Activated CD4-positive, alpha-beta memory T cell treated with anti-CD3 and anti-CD28 coated beads for 36 hours (primary cell): ENCODE measurements at regions not wholly inside any gene's neighbourhood (a gene's known extent, or its start where the extent isn't known, plus 50 kb on each side); places are given as distances from the start of the nearest gene placed in this dataset.

ENCODE experiments used
- CTCF ChIA-PET: fragments of 350-600 bp; sonication (Branson Sonifier 250); formaldehyde crosslinking; loops from one replicate; lab custom pipeline; 2021; ENCODE audit warnings: antibody characterized with exemption, inconsistent platforms; lab: Charles Lee
- POLR2A ChIA-PET: fragments of 350-600 bp; sonication (Branson Sonifier 250); formaldehyde crosslinking; loops from one replicate; lab custom pipeline; 2021; ENCODE audit warnings: antibody characterized with exemption; lab: Charles Lee
- DNase-seq: peaks from one replicate; pipeline ENCODE4 v3.0.0-alpha.2; 2020
- H3K27ac Mint-ChIP-seq: one replicate; pipeline ENCODE4 v1.8.0; 2021; ENCODE audit warnings: mixed read lengths
- H3K27me3 Mint-ChIP-seq: one replicate; pipeline ENCODE4 v1.8.0; 2021; ENCODE audit warnings: mixed read lengths
- H3K36me3 Mint-ChIP-seq: one replicate; pipeline ENCODE4 v1.8.0; 2021; ENCODE audit warnings: mixed read lengths
- H3K4me1 Mint-ChIP-seq: one replicate; pipeline ENCODE4 v1.8.0; 2021; ENCODE audit warnings: low read depth, mixed read lengths
- H3K4me3 Mint-ChIP-seq: one replicate; pipeline ENCODE4 v1.8.0; 2021; ENCODE audit warnings: mild to moderate bottlenecking, mixed read lengths
- H3K9me3 Mint-ChIP-seq: one replicate; pipeline ENCODE4 v1.8.0; 2021; ENCODE audit warnings: mixed read lengths
- intact Hi-C: fragments of 100-400 bp; cut with micrococcal nuclease; formaldehyde crosslinking; loops from one replicate; pipeline ENCODE4 v1.15.1; 2023

GRCh38 chr1:110763149-110763548, 88.4 kb upstream of the KCNA3 start:
- peaks cover 3% of the 10 kb centered on the region for H3K4me1 Mint-ChIP-seq
- no peak overlapping the region for H3K27ac Mint-ChIP-seq
- intact Hi-C loops: no loop called here
- no peak for DNase-seq
- H3K9me3 Mint-ChIP-seq: no peaks in the 10 kb centered on the region
- H3K4me3 Mint-ChIP-seq: no peak overlapping the region
- POLR2A ChIA-PET: no interaction called here
- CTCF ChIA-PET: interaction anchor here (1.5 to 7.0 kb wide), 4 partner anchors 100 to 239 kb away, joined by 4 to 278 read pairs (median 28); no protein-coding TSS in a partner anchor
- H3K27me3 Mint-ChIP-seq: peaks cover 7% of the 10 kb centered on the region
- H3K36me3 Mint-ChIP-seq: no peaks in the 10 kb centered on the region

- Mint-ChIP-seq H3K4me1 (no peaks in the 10 kb centered on the region), H3K27ac (no peak overlapping the region), H3K27me3 (peaks cover 5% of the 10 kb centered on the region), H3K36me3 (no peaks in the 10 kb centered on the region), H3K9me3 (no peaks in the 10 kb centered on the region), H3K4me3 (no peak overlapping the region)
- ChIA-PET CTCF (interaction anchor here (1.0 to 2.8 kb wide), 3 partner anchors 20 to 236 kb away, joined by 3 to 28 read pairs (median 6); no protein-coding TSS in a partner anchor), POLR2A (no interaction called here)
- DNase-seq: no peak
- intact Hi-C loops: no loop called here
Observed at GRCh38 chr1:110760321-110760720, 85.6 kb upstream of the KCNA3 start.

GRCh38 chr1:110756506-110756905, 81.8 kb upstream of the KCNA3 start:
- peaks cover 5% of the 10 kb centered on the region for H3K27me3 Mint-ChIP-seq
- POLR2A ChIA-PET: no interaction called here
- CTCF ChIA-PET: interaction anchor here (0.5 to 2.1 kb wide), 5 partner anchors 9 to 150 kb away, joined by 3 to 14 read pairs (median 3); partner anchors contain the start of gene KCNA2
- H3K36me3 Mint-ChIP-seq: no peaks in the 10 kb centered on the region
- no peaks in the 10 kb centered on the region for H3K4me1 Mint-ChIP-seq
- no peaks in the 10 kb centered on the region for H3K9me3 Mint-ChIP-seq
- no peak overlapping the region for H3K27ac Mint-ChIP-seq
- no peak for DNase-seq
- no peak overlapping the region for H3K4me3 Mint-ChIP-seq
- intact Hi-C loops: no loop called here

- peaks cover 6% of the 10 kb centered on the region for H3K27me3 Mint-ChIP-seq
- intact Hi-C loops: no loop called here
- H3K27ac Mint-ChIP-seq: no peak overlapping the region
- DNase-seq: no peak
- no peak overlapping the region for H3K4me3 Mint-ChIP-seq
- ChIA-PET CTCF (interaction anchor here (1.7 kb wide), 1 partner anchor 134 kb away, joined by 5 read pairs; no protein-coding TSS in a partner anchor), POLR2A (no interaction called here)
- H3K36me3 Mint-ChIP-seq: no peaks in the 10 kb centered on the region
- H3K4me1 Mint-ChIP-seq: no peaks in the 10 kb centered on the region
- H3K9me3 Mint-ChIP-seq: no peaks in the 10 kb centered on the region
Observed at GRCh38 chr1:110752941-110753725, 78.4 kb upstream of the KCNA3 start.

GRCh38 chr1:110750562-110750961, 75.8 kb upstream of the KCNA3 start:
- no peaks in the 10 kb centered on the region for H3K9me3 Mint-ChIP-seq
- POLR2A ChIA-PET: no interaction called here

GRCh38 chr1:110749960-110750359, 75.2 kb upstream of the KCNA3 start:
- no peaks in the 10 kb centered on the region for H3K4me1 Mint-ChIP-seq
- peaks cover 6% of the 10 kb centered on the region for H3K27me3 Mint-ChIP-seq
- ChIA-PET CTCF (interaction anchor here (0.6 to 1.6 kb wide), 3 partner anchors 15 to 121 kb away, joined by 3 read pairs; no protein-coding TSS in a partner anchor), POLR2A (no interaction called here)
- H3K4me3 Mint-ChIP-seq: no peak overlapping the region
- intact Hi-C loops: loop anchor here (5.0 kb wide), 1 partner anchor 68 kb away; no protein-coding TSS in a partner anchor
- no peak overlapping the region for H3K27ac Mint-ChIP-seq
- DNase-seq: no peak
- no peaks in the 10 kb centered on the region for H3K36me3 Mint-ChIP-seq
- no peaks in the 10 kb centered on the region for H3K9me3 Mint-ChIP-seq

More at GRCh38 chr1:110750562-110750961, 75.8 kb upstream of the KCNA3 start:
- Mint-ChIP-seq H3K4me1 (no peaks in the 10 kb centered on the region), H3K27me3 (peaks cover 3% of the 10 kb centered on the region), H3K27ac (no peak overlapping the region), H3K36me3 (no peaks in the 10 kb centered on the region), H3K4me3 (no peak overlapping the region)
- intact Hi-C loops: no loop called here
- no peak for DNase-seq
- CTCF ChIA-PET: interaction anchor here (1.0 to 1.6 kb wide), 2 partner anchors 14 to 121 kb away, joined by 3 read pairs; no protein-coding TSS in a partner anchor

- no peak overlapping the region for H3K4me3 Mint-ChIP-seq
- H3K9me3 Mint-ChIP-seq: no peaks in the 10 kb centered on the region
- H3K27me3 Mint-ChIP-seq: peaks cover 15% of the 10 kb centered on the region
- no peak overlapping the region for H3K27ac Mint-ChIP-seq
- H3K4me1 Mint-ChIP-seq: no peaks in the 10 kb centered on the region
- intact Hi-C loops: loop anchor here (2.0 to 5.0 kb wide), 2 partner anchors 20 to 64 kb away; no protein-coding TSS in a partner anchor
- no peaks in the 10 kb centered on the region for H3K36me3 Mint-ChIP-seq
- DNase-seq: peak; percentile 70
- ChIA-PET POLR2A (no interaction called here), CTCF (interaction anchor here (0.5 kb wide), 1 partner anchor 19 kb away, joined by 3 read pairs; no protein-coding TSS in a partner anchor)
Observed at GRCh38 chr1:110746644-110747259, 72.0 kb upstream of the KCNA3 start.

- Mint-ChIP-seq H3K4me3 (no peak overlapping the region), H3K4me1 (no peaks in the 10 kb centered on the region), H3K36me3 (no peaks in the 10 kb centered on the region), H3K9me3 (no peaks in the 10 kb centered on the region), H3K27me3 (peaks cover 18% of the 10 kb centered on the region), H3K27ac (no peak overlapping the region)
- ChIA-PET CTCF (no interaction called here), POLR2A (no interaction called here)
- DNase-seq: no peak
- intact Hi-C loops: no loop called here
Observed at GRCh38 chr1:110743397-110743796, 68.7 kb upstream of the KCNA3 start.

GRCh38 chr1:110736900-110737605, 62.3 kb upstream of the KCNA3 start:
- peaks cover 4% of the 10 kb centered on the region for H3K27me3 Mint-ChIP-seq

GRCh38 chr1:110734133-110734680, 59.5 kb upstream of the KCNA3 start:
- intact Hi-C loops: no loop called here
- no peaks in the 10 kb centered on the region for H3K9me3 Mint-ChIP-seq
- no peaks in the 10 kb centered on the region for H3K36me3 Mint-ChIP-seq
- ChIA-PET POLR2A (no interaction called here), CTCF (interaction anchor here (1.0 to 1.3 kb wide), 3 partner anchors 32 to 296 kb away, joined by 3 to 7 read pairs (median 4); no protein-coding TSS in a partner anchor)
- H3K27me3 Mint-ChIP-seq: no peaks in the 10 kb centered on the region
- no peaks in the 10 kb centered on the region for H3K4me1 Mint-ChIP-seq
- H3K27ac Mint-ChIP-seq: no peak overlapping the region
- no peak for DNase-seq
- no peak overlapping the region for H3K4me3 Mint-ChIP-seq

More at GRCh38 chr1:110736900-110737605, 62.3 kb upstream of the KCNA3 start:
- H3K27ac Mint-ChIP-seq: no peak overlapping the region
- H3K9me3 Mint-ChIP-seq: no peaks in the 10 kb centered on the region
- ChIA-PET POLR2A (no interaction called here), CTCF (interaction anchor here (1.2 to 1.4 kb wide), 2 partner anchors 29 to 241 kb away, joined by 3 to 4 read pairs; no protein-coding TSS in a partner anchor)
- no peak for DNase-seq
- H3K4me3 Mint-ChIP-seq: no peak overlapping the region
- H3K4me1 Mint-ChIP-seq: no peaks in the 10 kb centered on the region
- H3K36me3 Mint-ChIP-seq: no peaks in the 10 kb centered on the region
- intact Hi-C loops: no loop called here

- ChIA-PET CTCF (interaction anchor here (0.6 to 2.8 kb wide), 3 partner anchors 94 to 125 kb away, joined by 3 to 9 read pairs (median 4); partner anchors contain the start of gene KCNA2), POLR2A (no interaction called here)
- DNase-seq: no peak
- H3K4me3 Mint-ChIP-seq: no peak overlapping the region
- H3K27me3 Mint-ChIP-seq: no peaks in the 10 kb centered on the region
- no peaks in the 10 kb centered on the region for H3K9me3 Mint-ChIP-seq
- no peaks in the 10 kb centered on the region for H3K36me3 Mint-ChIP-seq
- peaks cover 24% of the 10 kb centered on the region for H3K4me1 Mint-ChIP-seq
- no peak overlapping the region for H3K27ac Mint-ChIP-seq
- intact Hi-C loops: no loop called here
Observed at GRCh38 chr1:110731529-110731928, 56.8 kb upstream of the KCNA3 start.
